GM23338 (cell line): ENCODE measurements at regions not wholly inside any gene's neighbourhood (a gene's known extent, or its start where the extent isn't known, plus 50 kb on each side); places are given as distances from the start of the nearest gene placed in this dataset.
A peak's percentile ranks its signal among the peaks of the same experiment; 100 is the strongest.

Source experiments
- ATAC-seq: fragments of 200-7000 bp; cut with Tn5 transposase; 3 replicates; pipeline ENCODE4 v1.9.1; 2020
- DNase-seq: peaks from one replicate; pipeline ENCODE4 v3.0.0-alpha.2; 2015; ENCODE audit warnings: low spot score
- H2AFZ ChIP-seq: fragments of 200-600 bp; sonication (generic); 2 replicates; pipeline ENCODE4 v1.8.0; 2016; ENCODE audit warnings: antibody characterized with exemption, mild to moderate bottlenecking, moderate library complexity
- H3F3A ChIP-seq: fragments of 200-600 bp; sonication (generic); replicated peaks from 2 replicates; pipeline ENCODE4 v1.8.0; 2017; ENCODE audit warnings: antibody characterized with exemption, mixed run types, low read depth
- H3K27ac ChIP-seq: fragments of 200-600 bp; sonication (generic); 2 replicates; pipeline ENCODE4 v1.6.1; 2016; ENCODE audit warnings: low read depth
- H3K27me3 ChIP-seq: fragments of 200-600 bp; sonication (generic); 2 replicates; pipeline ENCODE4 v1.8.0; 2016; ENCODE audit warnings: mild to moderate bottlenecking, mixed run types, moderate library complexity; ENCODE audit not compliant: insufficient read depth
- H3K36me3 ChIP-seq: fragments of 200-600 bp; sonication (generic); 2 replicates; pipeline ENCODE4 v1.8.0; 2016; ENCODE audit warnings: mild to moderate bottlenecking; ENCODE audit not compliant: insufficient read depth
- H3K4me1 ChIP-seq: fragments of 200-600 bp; sonication (generic); 2 replicates; pipeline ENCODE4 v1.8.0; 2016; ENCODE audit warnings: mild to moderate bottlenecking, moderate library complexity; ENCODE audit not compliant: insufficient read depth
- H3K4me2 ChIP-seq: fragments of 200-600 bp; sonication (generic); 2 replicates; pipeline ENCODE4 v1.7.1; 2017; ENCODE audit warnings: mixed run types
- H3K4me3 ChIP-seq: fragments of 200-600 bp; sonication (generic); 2 replicates; pipeline ENCODE4 v1.6.1; 2016; ENCODE audit warnings: mixed run types
- H3K79me2 ChIP-seq: fragments of 200-600 bp; sonication (generic); replicated peaks from 2 replicates; pipeline ENCODE4 v1.8.0; 2017; ENCODE audit warnings: mild to moderate bottlenecking; ENCODE audit not compliant: insufficient read depth
- H3K9me2 ChIP-seq: fragments of 200-600 bp; sonication (generic); 2 replicates; pipeline ENCODE4 v1.8.0; 2017; ENCODE audit not compliant: insufficient read depth
- H4K20me1 ChIP-seq: fragments of 200-600 bp; sonication (generic); replicated peaks from 2 replicates; pipeline ENCODE4 v1.8.0; 2017; ENCODE audit warnings: mild to moderate bottlenecking; ENCODE audit not compliant: insufficient read depth
- H3K27ac Mint-ChIP-seq: 2 replicates; pipeline ENCODE4 v1.8.0; 2020; ENCODE audit warnings: inconsistent platforms, mild to moderate bottlenecking, moderate library complexity, mixed read lengths
- H3K27me3 Mint-ChIP-seq: 3 replicates; pipeline ENCODE4 v1.8.0; 2022; ENCODE audit warnings: low read depth, mild to moderate bottlenecking, moderate library complexity, mixed read lengths, inconsistent platforms; ENCODE audit not compliant: insufficient read depth, poor library complexity
- H3K36me3 Mint-ChIP-seq: 3 replicates; pipeline ENCODE4 v1.8.0; 2021; ENCODE audit warnings: low read depth, mild to moderate bottlenecking, inconsistent platforms, moderate library complexity, mixed read lengths
- H3K4me1 Mint-ChIP-seq: 3 replicates; pipeline ENCODE4 v1.8.0; 2020; ENCODE audit warnings: mild to moderate bottlenecking, inconsistent platforms, mixed read lengths
- H3K4me3 Mint-ChIP-seq: 3 replicates; pipeline ENCODE4 v1.8.0; 2021; ENCODE audit warnings: moderate library complexity, mild to moderate bottlenecking, inconsistent platforms, mixed read lengths
- H3K9me3 Mint-ChIP-seq: 3 replicates; pipeline ENCODE4 v1.8.0; 2020; ENCODE audit warnings: moderate library complexity, mild to moderate bottlenecking, inconsistent platforms, mixed read lengths
- CREB1 ChIP-seq: fragments of 250-450 bp; sonication (Bioruptor Pico); IDR thresholded peaks from 2 replicates; pipeline ENCODE4 v1.5.0; 2020; ENCODE audit warnings: low read depth, mild to moderate bottlenecking, moderate library complexity
- CTCF ChIP-seq, 2 experiments: fragments of 200-600 bp in 1 of 2; sonication (generic) in 1 of 2; conservative IDR thresholded peaks; 2 replicates each; pipeline versions ENCODE4 v1.5.1 to v1.6.1; 2016 to 2017; ENCODE audit warnings: antibody characterized with exemption in 2 of 2, low read depth in 2 of 2, mild to moderate bottlenecking in 2 of 2, moderate library complexity in 1 of 2
- EZH2 ChIP-seq: fragments of 200-600 bp; sonication (generic); IDR thresholded peaks from one replicate; pipeline ENCODE4 v1.8.0; 2017; ENCODE audit warnings: antibody characterized with exemption, mild to moderate bottlenecking, low read depth; ENCODE audit not compliant: unreplicated experiment
- REST ChIP-seq: IDR thresholded peaks from one replicate; pipeline ENCODE4 v1.6.1; 2018; ENCODE audit warnings: antibody characterized with exemption; ENCODE audit not compliant: unreplicated experiment
- STAT1 ChIP-seq: IDR thresholded peaks from one replicate; pipeline ENCODE4 v1.6.1; 2016; ENCODE audit warnings: antibody characterized with exemption; ENCODE audit not compliant: unreplicated experiment

GRCh38 chr6:130697271-130697994 lies 129.8 kb upstream of the SMLR1 start:
- Histone ChIP-seq H3K27me3 (no peaks in the 10 kb centered on the region), H3K4me3 (no peak overlapping the region), H3F3A (no peaks in the 10 kb centered on the region), H3K27ac (no peak overlapping the region), H4K20me1 (no peaks in the 10 kb centered on the region), H3K36me3 (no peaks in the 10 kb centered on the region), H3K4me1 (no peaks in the 10 kb centered on the region), H3K4me2 (no peak overlapping the region), H2AFZ (no peak overlapping the region; the same call in 1 of the 2 replicates), H3K79me2 (no peaks in the 10 kb centered on the region), H3K9me2 (no peaks in the 10 kb centered on the region)
- Mint-ChIP-seq H3K4me1 (peaks cover 9% of the 10 kb centered on the region), H3K27me3 (peaks cover 2% of the 10 kb centered on the region), H3K9me3 (no peaks in the 10 kb centered on the region), H3K4me3 (no peak overlapping the region), H3K27ac (no peak overlapping the region), H3K36me3 (no peaks in the 10 kb centered on the region)
- ATAC-seq (peak; percentile 50), DNase-seq (no peak)
- TF ChIP-seq REST (no peak), CREB1 (CRISPR knock-in tag) (no peak), EZH2 (no peak)

- ATAC-seq, result peak; percentile 96
- no peak overlapping the region for H3K4me2 ChIP-seq
Measured at GRCh38 chr6:130697995-130698535, 129.1 kb upstream of the SMLR1 start.

More at GRCh38 chr6:130697995-130698535, 129.1 kb upstream of the SMLR1 start:
- no peaks in the 10 kb centered on the region for H3F3A ChIP-seq
- H3K4me3 ChIP-seq, result no peak overlapping the region
- peaks cover 8% of the 10 kb centered on the region for H3K4me1 Mint-ChIP-seq
- no peak overlapping the region for H3K4me3 Mint-ChIP-seq
- H3K27me3 Mint-ChIP-seq, result peaks cover 2% of the 10 kb centered on the region
- H3K4me1 ChIP-seq, result no peaks in the 10 kb centered on the region
- H3K36me3 ChIP-seq, result no peaks in the 10 kb centered on the region
- no peak overlapping the region for H3K27ac Mint-ChIP-seq
- no peak overlapping the region for H3K27ac ChIP-seq
- DNase-seq, result peak; percentile 79
- H4K20me1 ChIP-seq, result no peaks in the 10 kb centered on the region
- TF ChIP-seq STAT1 (no peak), CTCF (conservative IDR thresholded peaks at IDR 0.05; ENCODE audit: low read depth in 2 of 2) (peak; percentile 86 to 96)
- no peaks in the 10 kb centered on the region for H3K79me2 ChIP-seq
- H3K9me2 ChIP-seq, result no peaks in the 10 kb centered on the region
- no peaks in the 10 kb centered on the region for H3K9me3 Mint-ChIP-seq
- no peak overlapping the region for H2AFZ ChIP-seq
- no peaks in the 10 kb centered on the region for H3K27me3 ChIP-seq
- H3K36me3 Mint-ChIP-seq, result no peaks in the 10 kb centered on the region
